ENCODE measurements at regions not wholly inside any gene's neighbourhood (a gene's known extent, or its start where the extent isn't known, plus 50 kb on each side); places are given as distances from the start of the nearest gene placed in this dataset.
A peak's percentile ranks its signal among the peaks of the same experiment; 100 is the strongest.

- Histone ChIP-seq H3K27me3 (ENCODE audit: control insufficient read depth, insufficient read depth, low read length) (no peaks in the 10 kb centered on the region), H3K36me3 (ENCODE audit: control insufficient read depth, insufficient read depth, low read length) (no peaks in the 10 kb centered on the region), H3K4me3 (ENCODE audit: low read depth, low read length) (no peak overlapping the region)
- TF ChIP-seq CTCF (IDR thresholded peaks at IDR 0.05; ENCODE audit: insufficient read depth, low read length, poor library complexity, severe bottlenecking) = no peak
- no peak for DNase-seq (ENCODE audit: low read depth)
Measured at GRCh38 chr5:106488407-106488806, 1182.3 kb downstream of the EFNA5 start.

GRCh38 chr5:106481374-106481773 is 1189.4 kb downstream of the EFNA5 start:
- no peak overlapping the region for H3K4me3 ChIP-seq (ENCODE audit: low read depth, low read length)
- no peaks in the 10 kb centered on the region for H3K36me3 ChIP-seq (ENCODE audit: control insufficient read depth, insufficient read depth, low read length)
- no peaks in the 10 kb centered on the region for H3K27me3 ChIP-seq (ENCODE audit: control insufficient read depth, insufficient read depth, low read length)
- DNase-seq (ENCODE audit: low read depth) = no peak
- TF ChIP-seq CTCF (IDR thresholded peaks at IDR 0.05; ENCODE audit: insufficient read depth, low read length, poor library complexity, severe bottlenecking) = no peak

GRCh38 chr5:106476630-106477029 is 1194.1 kb downstream of the EFNA5 start:
- Histone ChIP-seq H3K27me3 (ENCODE audit: control insufficient read depth, insufficient read depth, low read length) (no peaks in the 10 kb centered on the region), H3K36me3 (ENCODE audit: control insufficient read depth, insufficient read depth, low read length) (no peaks in the 10 kb centered on the region), H3K4me3 (ENCODE audit: low read depth, low read length) (no peak overlapping the region)
- no peak for TF ChIP-seq CTCF (IDR thresholded peaks at IDR 0.05; ENCODE audit: insufficient read depth, low read length, poor library complexity, severe bottlenecking)
- no peak for DNase-seq (ENCODE audit: low read depth)

GRCh38 chr5:106474066-106474465 is 1196.7 kb downstream of the EFNA5 start:
- no peak for DNase-seq (ENCODE audit: low read depth)
- TF ChIP-seq CTCF (IDR thresholded peaks at IDR 0.05; ENCODE audit: insufficient read depth, low read length, poor library complexity, severe bottlenecking) = no peak
- H3K27me3 ChIP-seq (ENCODE audit: control insufficient read depth, insufficient read depth, low read length) = no peaks in the 10 kb centered on the region
- H3K36me3 ChIP-seq (ENCODE audit: control insufficient read depth, insufficient read depth, low read length) = no peaks in the 10 kb centered on the region
- H3K4me3 ChIP-seq (ENCODE audit: low read depth, low read length) = no peak overlapping the region

- Histone ChIP-seq H3K36me3 (ENCODE audit: control insufficient read depth, insufficient read depth, low read length) (no peaks in the 10 kb centered on the region), H3K27me3 (ENCODE audit: control insufficient read depth, insufficient read depth, low read length) (no peaks in the 10 kb centered on the region), H3K4me3 (ENCODE audit: low read depth, low read length) (no peak overlapping the region)
- no peak for DNase-seq (ENCODE audit: low read depth)
- TF ChIP-seq CTCF (IDR thresholded peaks at IDR 0.05; ENCODE audit: insufficient read depth, low read length, poor library complexity, severe bottlenecking) = no peak
Measured at GRCh38 chr5:106459541-106459940, 1211.2 kb downstream of the EFNA5 start.

- H3K36me3 ChIP-seq (ENCODE audit: control insufficient read depth, insufficient read depth, low read length) = no peaks in the 10 kb centered on the region
- peak; percentile 42 for DNase-seq (ENCODE audit: low read depth)
- no peak overlapping the region for H3K4me3 ChIP-seq (ENCODE audit: low read depth, low read length)
- no peaks in the 10 kb centered on the region for H3K27me3 ChIP-seq (ENCODE audit: control insufficient read depth, insufficient read depth, low read length)
- peak; percentile 55 for TF ChIP-seq CTCF (IDR thresholded peaks at IDR 0.05; ENCODE audit: insufficient read depth, low read length, poor library complexity, severe bottlenecking)
Measured at GRCh38 chr5:106454651-106455415, 1215.9 kb downstream of the EFNA5 start.
